Hematopoietic multipotent progenitor cell (in vitro differentiated cells): ENCODE measurements at regions not wholly inside any gene's neighbourhood (a gene's known extent, or its start where the extent isn't known, plus 50 kb on each side); places are given as distances from the start of the nearest gene placed in this dataset.

Source experiments
- DNase-seq, 3 donors: peaks; one replicate each; pipeline ENCODE4 v3.0.0-alpha.2; 2011 to 2015; ENCODE audit warnings: low read depth in 2 of 3, low spot score in 2 of 3

- DNase-seq: no peak
These were observed 74.8 kb upstream of the NECTIN1 start for GRCh38 chr11:119803726-119804294.

DNA sequence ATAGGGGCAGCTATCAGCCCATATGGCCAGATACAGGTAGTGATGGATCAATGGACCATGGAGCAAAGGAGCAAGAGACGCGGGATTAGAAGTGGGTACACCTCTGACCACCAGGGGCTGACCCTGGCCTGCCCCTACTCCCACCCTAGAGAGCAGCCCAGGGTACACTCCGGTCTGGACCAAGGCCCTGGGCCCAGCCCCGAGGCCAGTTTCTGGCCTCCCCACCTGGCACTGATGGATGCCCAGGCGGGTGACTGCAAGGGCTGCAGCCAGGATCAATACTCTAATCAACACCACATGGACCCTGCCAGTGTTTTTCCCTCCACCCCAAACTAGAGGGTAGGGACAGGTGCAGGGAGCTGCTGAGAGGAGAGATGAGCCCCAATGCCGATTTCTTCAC is 74.1 kb upstream of the NECTIN1 start:
- no peak for DNase-seq

DNA sequence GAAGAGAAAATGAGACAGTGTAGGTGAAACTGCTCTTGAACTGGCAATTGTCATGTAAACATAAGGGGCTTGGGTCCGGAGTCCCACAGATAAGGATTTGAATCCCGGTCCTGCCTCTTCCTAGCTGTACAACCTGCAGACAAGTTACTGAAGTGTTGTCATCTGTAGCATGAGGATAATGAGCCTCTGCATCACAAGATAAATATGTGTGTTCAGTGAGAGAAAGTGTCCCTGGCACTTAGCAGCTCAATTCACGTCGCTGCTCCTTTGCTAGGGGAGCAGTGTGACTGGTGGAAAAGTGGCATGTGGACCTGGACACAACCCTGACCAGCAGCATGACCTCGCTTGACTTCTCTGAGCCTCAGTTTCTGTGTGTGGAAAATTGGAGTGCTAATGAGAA is 73.7 kb upstream of the NECTIN1 start:
- DNase-seq: no peak

DNA sequence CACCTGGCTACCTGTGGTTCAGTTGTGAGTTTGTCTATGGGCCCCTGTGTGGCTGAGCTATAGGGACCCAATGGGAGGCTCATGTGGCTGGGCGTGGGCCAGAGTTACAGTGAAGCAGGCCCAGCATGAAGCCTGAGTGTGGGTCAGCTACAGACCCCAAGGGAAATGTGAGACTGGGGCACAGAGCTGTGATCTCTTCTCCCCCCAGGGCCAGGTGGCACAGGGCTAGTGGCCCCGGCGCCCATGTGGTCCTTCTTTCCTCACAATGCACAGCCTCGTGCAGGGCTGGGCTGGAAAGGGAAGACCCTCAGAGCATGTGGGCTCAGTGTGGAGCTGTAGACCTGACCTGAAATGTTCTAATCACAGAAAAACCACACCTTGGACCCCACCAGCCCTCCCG is 71.6 kb upstream of the NECTIN1 start:
- no peak for DNase-seq

DNA sequence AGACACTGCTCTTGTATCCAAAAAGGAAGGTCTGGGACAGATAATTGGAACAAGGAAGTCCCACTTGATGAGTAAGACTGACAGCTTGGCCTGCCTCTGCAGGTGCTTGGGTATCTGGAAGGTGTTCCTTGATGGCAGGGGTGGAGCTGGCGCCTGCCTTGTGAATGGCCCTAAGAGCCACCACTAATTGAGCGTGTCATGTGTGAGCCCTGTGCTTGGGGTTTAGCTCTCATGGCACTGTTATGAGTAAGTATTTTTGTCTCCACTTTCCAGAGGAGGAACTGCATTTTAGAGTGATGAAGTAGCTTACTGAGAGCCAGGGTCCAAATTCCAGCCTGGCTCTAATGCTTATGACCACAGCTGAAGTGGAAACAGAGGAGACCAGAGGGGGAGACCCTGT is 71.2 kb upstream of the NECTIN1 start:
- no peak for DNase-seq

- DNase-seq: no peak
These were observed 69.7 kb upstream of the NECTIN1 start for GRCh38 chr11:119798656-119799055.

DNA sequence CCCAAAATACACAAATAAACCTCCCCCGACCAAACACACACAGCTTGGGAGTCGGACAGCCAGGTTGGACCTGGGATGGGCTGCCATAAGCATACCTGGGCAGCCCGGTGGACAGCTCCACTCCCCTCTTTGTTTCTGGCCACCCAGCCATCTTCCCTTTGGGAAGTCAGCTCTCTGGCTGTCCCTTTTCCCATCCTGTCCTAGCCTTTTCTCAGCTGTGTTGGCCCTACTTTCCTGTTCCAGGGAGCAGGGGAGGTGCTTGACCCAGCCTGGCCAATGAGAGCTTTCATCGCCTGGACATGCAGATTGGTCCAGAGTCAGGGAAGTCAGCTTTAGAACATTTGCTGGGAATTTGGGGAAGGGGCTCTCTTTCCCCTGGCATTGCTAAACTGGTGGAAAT is 68.7 kb upstream of the NECTIN1 start:
- DNase-seq: no peak

DNA sequence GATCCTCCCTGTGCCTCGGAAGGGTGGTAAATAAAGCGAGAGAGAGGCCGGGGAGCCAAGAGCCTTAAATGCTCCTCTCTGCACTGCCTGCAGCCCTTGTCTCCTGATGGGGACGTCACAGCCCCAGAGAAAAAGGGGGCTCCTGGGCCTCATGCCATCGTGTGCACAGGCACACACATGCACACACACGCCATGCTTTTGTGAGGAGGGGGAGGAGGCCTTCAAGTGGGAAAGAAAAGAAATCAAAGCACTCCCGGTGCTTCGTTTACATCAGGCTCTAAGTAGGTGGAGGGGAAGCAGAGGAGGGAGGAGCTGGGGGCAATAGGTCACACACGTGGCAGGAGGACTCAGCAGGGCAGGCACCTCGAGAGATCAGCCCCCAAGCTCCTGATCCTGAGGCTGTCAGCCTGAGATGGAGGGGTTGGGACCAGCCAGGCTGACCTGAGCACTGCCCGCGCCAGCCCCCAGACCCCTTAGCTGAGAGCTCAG is 68.2 kb upstream of the NECTIN1 start:
- DNase-seq: no peak

DNA sequence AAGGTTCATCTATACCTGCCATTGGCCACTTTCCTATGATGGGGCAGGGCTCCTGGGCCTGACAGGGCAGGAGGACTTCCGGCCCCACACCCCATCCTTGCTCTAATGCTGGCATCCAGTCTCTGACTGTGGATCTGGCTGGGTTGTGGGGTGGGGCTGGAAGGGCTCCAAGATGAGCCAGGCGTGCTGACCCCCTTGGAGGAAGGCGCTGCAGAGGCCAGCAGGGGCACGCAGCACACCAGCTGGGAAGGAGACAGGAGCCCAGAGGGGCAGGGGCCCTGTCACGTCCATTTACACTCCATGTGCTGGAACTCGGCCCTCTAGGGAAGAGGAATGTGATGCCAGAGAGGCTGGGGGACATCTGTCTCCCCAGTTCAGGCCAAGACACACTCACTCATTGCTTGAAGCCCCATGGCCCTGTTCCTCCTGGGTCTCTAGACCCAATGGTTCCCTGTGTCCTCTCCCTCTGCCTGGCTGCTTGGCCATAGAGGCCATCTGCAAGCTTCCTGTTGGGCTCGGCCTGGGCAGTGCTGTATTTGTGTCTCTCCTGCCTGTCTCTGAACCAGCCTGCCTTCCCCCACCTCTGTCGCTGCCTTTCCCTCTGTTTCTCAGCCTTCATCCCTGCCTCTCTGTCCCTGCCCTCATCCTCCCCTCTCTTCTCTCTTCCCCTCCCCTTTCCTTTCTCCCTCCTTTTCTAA is 67.5 kb upstream of the NECTIN1 start:
- DNase-seq: no peak

DNA sequence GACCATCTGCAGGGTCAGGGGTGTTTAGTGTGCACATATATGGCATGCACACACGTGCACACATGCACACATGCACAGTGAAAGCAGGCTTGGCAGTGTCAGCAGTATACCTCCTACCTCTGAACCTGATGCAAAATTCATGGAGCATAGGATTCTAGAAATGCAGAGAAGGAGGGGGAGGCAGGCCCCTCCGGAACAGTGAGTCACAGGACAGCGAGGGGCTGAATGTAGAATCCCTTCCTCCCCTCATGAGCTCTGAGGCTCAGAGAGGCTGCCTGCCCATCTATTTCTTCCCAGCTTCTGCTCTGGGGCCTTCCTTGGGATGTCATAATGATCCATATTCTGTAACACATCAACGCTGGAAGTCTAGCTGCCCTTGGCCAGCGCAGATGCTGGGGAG is 66.7 kb upstream of the NECTIN1 start:
- no peak for DNase-seq

DNA sequence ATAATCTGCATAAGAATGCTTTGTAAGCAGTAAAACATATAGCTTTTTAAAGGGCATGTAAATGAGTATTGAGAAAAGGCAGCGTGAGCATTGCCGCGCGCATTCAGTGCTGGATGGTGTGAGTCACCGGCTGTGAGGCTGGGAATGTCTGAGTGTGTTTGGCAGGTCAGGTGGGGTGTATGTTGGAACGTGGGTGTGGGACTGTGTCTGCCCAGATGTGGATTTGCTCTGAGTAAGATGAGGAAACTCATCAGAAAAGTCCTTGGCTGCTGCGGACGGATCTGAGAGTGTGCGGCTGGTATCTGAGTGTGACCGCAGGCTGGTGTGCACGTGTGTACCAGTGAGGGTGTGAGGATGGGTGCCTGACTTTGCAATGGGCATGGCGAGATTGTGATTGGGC is 66.2 kb upstream of the NECTIN1 start:
- no peak for DNase-seq

- no peak for DNase-seq
These were observed 65.8 kb upstream of the NECTIN1 start for GRCh38 chr11:119794756-119795155.

GRCh38 chr11:119794141-119794665 is 65.2 kb upstream of the NECTIN1 start:
- DNase-seq: no peak

DNA sequence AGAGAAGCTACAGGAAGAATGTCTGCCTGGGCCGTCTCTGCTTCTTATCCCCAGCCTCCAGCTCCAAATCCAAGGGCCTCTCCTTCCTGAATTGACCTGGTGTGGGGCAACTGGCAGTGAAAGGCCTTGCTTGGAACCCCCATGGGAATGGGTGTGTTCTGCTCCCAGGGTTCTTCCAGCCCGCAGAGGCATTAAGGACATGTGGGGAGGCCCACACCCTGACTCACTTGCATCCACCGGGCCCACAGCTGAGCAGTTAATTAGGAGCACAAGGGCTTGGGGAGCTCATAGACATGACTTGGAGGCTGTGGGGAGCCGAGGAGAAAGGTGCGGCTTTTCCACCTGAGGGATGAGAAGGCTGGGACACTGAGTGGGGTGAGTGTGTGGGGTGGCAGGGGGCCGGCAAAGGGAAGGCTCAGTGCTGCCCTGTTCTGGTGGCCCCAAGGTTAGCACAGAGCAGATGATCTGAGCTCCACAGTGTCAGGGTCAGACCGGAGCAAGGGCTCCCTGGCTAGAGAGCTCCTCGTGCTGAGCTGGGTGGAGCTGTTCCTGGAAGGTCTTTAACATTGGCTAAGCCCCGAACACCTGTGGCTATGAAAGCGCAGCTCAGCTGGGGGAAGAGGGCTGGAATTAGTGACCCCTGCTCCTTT is 64.5 kb upstream of the NECTIN1 start:
- no peak for DNase-seq

GRCh38 chr11:119791701-119792151 is 62.7 kb upstream of the NECTIN1 start:
- DNase-seq: no peak

DNA sequence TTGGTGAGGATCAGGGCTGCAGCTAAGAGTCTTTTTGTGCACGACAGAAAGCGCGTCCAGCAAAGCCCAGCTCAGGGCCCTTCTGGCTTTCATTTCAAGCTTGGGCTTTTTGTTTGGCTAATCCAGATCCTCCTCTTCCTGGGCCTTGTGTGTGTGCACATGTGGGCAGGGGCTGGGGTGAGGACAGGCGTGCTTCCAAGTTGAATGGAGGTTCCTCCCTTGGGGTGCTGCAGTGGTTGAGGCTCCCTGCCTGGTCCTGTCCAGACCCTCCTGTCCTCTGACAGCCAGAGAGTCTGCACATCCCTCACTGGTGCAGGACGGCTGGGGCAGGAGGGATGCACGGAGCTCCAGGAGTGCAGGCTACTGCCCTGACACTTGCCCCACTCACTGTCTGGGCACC is 62.0 kb upstream of the NECTIN1 start:
- DNase-seq: no peak

DNA sequence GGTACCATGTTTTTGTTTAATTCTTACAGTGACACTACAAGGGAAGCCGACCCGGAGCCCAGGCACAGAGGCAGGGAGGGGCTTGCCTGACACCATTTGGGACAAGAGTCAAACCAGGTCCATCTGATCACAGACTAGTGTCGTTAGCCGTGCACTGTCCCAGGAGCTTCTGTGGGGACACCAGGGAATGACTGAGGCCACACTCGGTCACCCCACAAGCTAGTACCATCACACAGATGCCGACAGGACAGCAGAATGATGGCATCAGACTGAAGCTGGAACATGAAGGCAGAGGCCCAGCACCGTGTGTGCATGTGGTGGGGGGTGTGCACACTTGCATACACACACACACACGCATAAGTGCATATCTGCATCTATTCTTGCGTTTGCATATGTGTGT is 61.5 kb upstream of the NECTIN1 start:
- no peak for DNase-seq

DNA sequence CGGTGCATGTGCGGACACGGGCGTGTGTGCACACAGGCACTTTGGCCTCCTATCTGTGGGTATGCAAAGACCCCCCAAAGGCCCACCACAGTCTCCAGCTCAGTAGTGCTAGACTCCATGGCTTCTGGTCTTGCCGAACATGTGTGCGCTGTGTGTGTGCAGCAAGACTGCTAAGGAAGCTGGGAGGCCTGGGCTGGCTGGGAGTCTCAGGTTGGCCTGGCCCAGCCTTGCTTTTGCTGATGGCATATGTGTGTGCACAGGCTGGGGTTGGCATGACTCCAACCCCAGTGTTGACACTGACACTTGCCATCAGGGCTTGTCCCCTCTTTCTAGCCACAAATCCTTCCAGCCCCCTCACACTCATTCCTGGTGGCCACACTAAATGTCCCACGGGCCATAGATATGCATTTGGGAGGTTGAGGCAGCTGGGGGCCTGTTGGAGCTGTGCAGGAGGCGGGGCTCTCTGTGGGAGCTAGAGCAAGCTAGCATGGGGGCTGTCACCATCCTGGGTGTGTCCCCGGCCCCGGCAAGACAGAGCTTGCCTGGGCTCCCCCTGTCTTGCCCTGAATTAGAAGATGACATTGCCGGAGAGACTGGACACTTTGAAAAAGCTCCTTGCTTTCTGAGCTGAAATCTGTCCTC is 60.9 kb upstream of the NECTIN1 start:
- DNase-seq: no peak

DNA sequence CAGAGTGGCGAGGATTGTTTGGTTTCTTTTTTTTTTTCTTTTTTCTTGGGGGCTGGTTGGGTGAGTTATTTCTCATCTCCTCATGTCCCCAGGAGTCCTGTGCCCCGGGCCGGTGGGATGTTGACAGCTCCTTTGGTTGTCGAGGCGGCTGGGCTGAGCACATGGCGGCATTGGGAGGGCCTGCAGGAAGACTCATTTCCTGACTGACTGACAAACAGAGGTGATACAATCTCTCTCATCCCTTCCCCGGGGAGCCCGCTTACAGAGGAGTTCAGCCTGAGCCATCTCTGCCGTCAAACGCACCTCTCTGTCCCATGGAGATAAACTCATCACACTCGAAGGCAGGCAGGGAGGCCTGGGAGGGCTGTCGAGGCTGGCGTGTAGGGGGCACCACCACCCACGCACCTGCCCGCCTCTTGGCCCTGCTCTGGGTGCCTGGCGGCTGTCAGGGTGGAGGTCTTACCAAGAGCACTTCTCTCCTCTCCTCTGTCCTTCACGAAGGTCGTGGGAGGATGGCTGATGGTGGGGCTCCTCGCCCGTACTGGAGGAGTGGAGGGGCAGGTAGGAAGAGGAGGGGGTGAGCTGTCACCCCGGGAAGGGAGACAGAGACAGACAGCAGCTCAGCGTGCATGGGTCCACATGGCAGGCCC is 60.0 kb upstream of the NECTIN1 start:
- no peak for DNase-seq

DNA sequence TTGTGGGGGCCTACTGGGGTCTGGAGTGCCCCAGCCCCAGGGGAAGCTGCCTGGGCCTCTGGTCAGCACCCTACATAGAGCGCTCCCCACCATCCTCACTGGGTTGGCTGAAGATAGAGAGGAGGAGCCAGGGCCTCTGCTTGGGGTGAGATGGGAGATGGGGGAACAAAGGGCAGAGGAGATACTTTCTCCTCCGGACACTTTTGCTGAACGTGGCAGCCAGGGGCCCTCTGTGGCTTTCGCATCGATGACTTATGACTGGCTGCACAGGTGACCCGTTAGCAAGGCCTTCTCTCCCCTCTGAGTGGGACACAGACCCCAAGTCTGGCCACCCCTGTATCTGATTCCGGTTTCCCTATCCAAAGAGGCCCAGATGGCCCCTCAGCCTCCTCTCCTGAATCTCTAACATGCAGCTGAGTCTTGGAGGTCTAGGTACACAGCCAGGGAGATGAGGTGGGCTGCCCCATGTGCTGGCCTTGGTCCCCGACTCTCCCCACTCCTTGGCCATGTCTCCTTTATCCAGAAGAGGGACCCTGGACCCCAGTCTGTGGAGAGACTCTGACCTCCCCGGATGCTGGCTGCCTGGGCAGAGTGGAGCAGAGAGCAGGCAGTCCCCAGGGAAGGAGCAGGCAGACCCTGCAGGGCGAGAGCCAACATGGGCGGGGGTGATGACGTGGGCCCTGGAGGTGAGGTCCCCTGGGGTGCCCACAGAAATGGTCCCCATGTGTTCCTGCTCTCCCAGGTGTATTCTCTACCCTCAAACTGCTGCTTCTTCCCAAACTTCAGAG is 59.3 kb upstream of the NECTIN1 start:
- no peak for DNase-seq
